Small intestine (tissue), 7 donors: ENCODE measurements at regions not wholly inside any gene's neighbourhood (a gene's known extent, or its start where the extent isn't known, plus 50 kb on each side); places are given as distances from the start of the nearest gene placed in this dataset.

Experiments used
- DNase-seq, 2 donors: peaks; one replicate each; pipeline versions ENCODE4 v3.0.0 to v3.0.0-alpha.2; 2013
- FAIRE-seq: peaks from 2 replicates; lab custom pipeline; 2012; peaks lifted over from hg19 to GRCh38; lab: Jason Lieb, UNC
- H3K27ac ChIP-seq, 3 donors: one replicate each; pipeline ENCODE4 v1.5.1; 2013; ENCODE audit warnings: low read length in 2 of 3, mild to moderate bottlenecking in 2 of 3, control low read depth in 1 of 3, inconsistent platforms in 1 of 3, low read depth in 1 of 3, moderate library complexity in 1 of 3
- H3K27me3 ChIP-seq, 3 donors: one replicate each; pipeline ENCODE4 v1.6.1; 2013; ENCODE audit warnings: low read length in 3 of 3, inconsistent platforms in 1 of 3; ENCODE audit not compliant: control insufficient read depth in 3 of 3, insufficient read depth in 3 of 3
- H3K36me3 ChIP-seq, 3 donors: one replicate each; pipeline ENCODE4 v1.6.1; 2013; ENCODE audit warnings: low read length in 3 of 3, inconsistent platforms in 1 of 3, low read depth in 1 of 3, mild to moderate bottlenecking in 1 of 3, moderate library complexity in 1 of 3; ENCODE audit not compliant: control insufficient read depth in 3 of 3, insufficient read depth in 2 of 3
- H3K4me1 ChIP-seq, 3 donors: one replicate each; pipeline ENCODE4 v1.6.1; 2013; ENCODE audit warnings: low read length in 2 of 3, inconsistent platforms in 1 of 3, low read depth in 1 of 3, mild to moderate bottlenecking in 1 of 3, moderate library complexity in 1 of 3; ENCODE audit not compliant: control insufficient read depth in 3 of 3, insufficient read depth in 2 of 3
- H3K4me3 ChIP-seq, 3 donors: one replicate each; pipeline ENCODE4 v1.5.1; 2013; ENCODE audit warnings: low read length in 3 of 3, control low read depth in 1 of 3, inconsistent platforms in 1 of 3, low read depth in 1 of 3, mild to moderate bottlenecking in 1 of 3, moderate library complexity in 1 of 3
- H3K9me3 ChIP-seq, 2 donors: one replicate each; pipeline ENCODE4 v1.6.1; 2013; ENCODE audit warnings: low read depth in 1 of 2, low read length in 1 of 2; ENCODE audit not compliant: control insufficient read depth in 2 of 2, insufficient read depth in 1 of 2
- WGBS, 3 donors: extraction: QIAGEN DNeasy Blood & Tissue Kit; methylation state at CpG; one replicate each; pipeline ENCODE4 v1.1.7; 2013; 5-methylcytosine and 5-hydroxymethylcytosine counted together
- donor health status: healthy with polysubstance abuse.
- donor health status: control.
- donor health status: control.
- donor health status: Bipolar disorder and iron deficiency.
- donor health status: healthy.

DNA sequence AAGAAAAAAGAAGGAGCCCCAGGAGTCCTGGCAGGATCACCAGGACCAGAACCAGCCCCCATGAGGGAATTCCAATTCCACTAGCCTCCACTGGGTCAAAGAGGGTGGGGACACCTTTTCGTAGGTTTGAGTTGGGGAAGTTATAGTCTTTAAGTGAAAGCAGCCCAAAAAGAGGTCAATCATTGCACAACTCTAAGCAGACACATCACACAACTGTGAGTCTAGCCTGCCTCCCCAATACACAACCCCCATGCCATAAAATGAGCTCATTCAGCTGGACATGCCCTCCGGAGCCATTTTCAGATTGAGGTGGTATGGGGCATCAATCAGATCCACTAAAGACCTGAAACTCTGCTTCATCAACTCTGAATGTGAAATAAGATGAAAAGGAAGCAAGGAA is 179.9 kb downstream of the NPHP4 start:
- peaks cover 0 to 5% (median 0%) of the 10 kb centered on the region in 3 donors for H3K27me3 ChIP-seq
- H3K4me1 ChIP-seq, result no peaks in the 10 kb centered on the region
- no peaks in the 10 kb centered on the region for H3K36me3 ChIP-seq
- no peak for FAIRE-seq
- peaks cover 0 to 2% of the 10 kb centered on the region in 2 donors for H3K9me3 ChIP-seq
- no peak overlapping the region for H3K4me3 ChIP-seq
- DNase-seq, result no peak
- no peak overlapping the region for H3K27ac ChIP-seq
- 78 to 87% (median 80%) methylated on average over 2 of the region's 2 CpGs for WGBS, 3 donors

DNA sequence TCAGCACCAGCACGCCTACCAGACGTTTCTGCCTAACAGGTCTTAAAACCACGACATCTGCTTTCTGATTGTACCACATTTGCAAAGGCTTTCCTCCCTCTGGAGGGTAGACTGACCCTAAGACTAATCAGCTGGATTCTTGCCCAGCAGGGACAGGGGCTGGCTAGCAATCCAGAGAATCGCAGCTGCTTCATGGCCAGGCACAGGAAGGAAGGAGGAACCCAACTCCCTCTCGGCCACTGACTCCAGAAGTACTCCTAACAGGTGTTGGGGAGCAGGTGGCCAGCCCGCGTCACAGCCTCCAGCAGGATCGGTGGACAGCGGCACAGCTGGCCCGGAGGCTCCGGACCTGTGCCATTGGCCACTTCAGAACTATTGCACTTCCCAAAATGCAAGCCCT is 180.8 kb downstream of the NPHP4 start:
- Histone ChIP-seq H3K27ac (no peak overlapping the region), H3K36me3 (no peaks in the 10 kb centered on the region), H3K4me3 (no peak overlapping the region), H3K27me3 (peaks cover 0 to 5% (median 0%) of the 10 kb centered on the region in 3 donors), H3K4me1 (no peaks in the 10 kb centered on the region), H3K9me3 (no peaks in the 10 kb centered on the region)
- WGBS, 3 donors, result 54 to 70% (median 61%) methylated on average over 9 to 11 of the region's 11 CpGs
- no peak for FAIRE-seq
- no peak for DNase-seq

- no peaks in the 10 kb centered on the region for H3K4me1 ChIP-seq
- DNase-seq (no peak), FAIRE-seq (no peak)
- H3K36me3 ChIP-seq, result no peaks in the 10 kb centered on the region
- H3K9me3 ChIP-seq, result no peaks in the 10 kb centered on the region
- WGBS, 3 donors, result 56 to 60% (median 59%) methylated on average over 10 to 11 of the region's 11 CpGs
- no peak overlapping the region for H3K4me3 ChIP-seq
- peaks cover 0 to 5% (median 0%) of the 10 kb centered on the region in 3 donors for H3K27me3 ChIP-seq
- H3K27ac ChIP-seq, result no peak overlapping the region
Observed at GRCh38 chr1:5810553-5811270, 181.5 kb downstream of the NPHP4 start.

- DNase-seq (no peak), FAIRE-seq (no peak)
- Histone ChIP-seq H3K27ac (no peak overlapping the region), H3K36me3 (no peaks in the 10 kb centered on the region), H3K4me3 (no peak overlapping the region), H3K27me3 (peaks cover 0 to 5% (median 0%) of the 10 kb centered on the region in 3 donors), H3K9me3 (no peaks in the 10 kb centered on the region), H3K4me1 (no peaks in the 10 kb centered on the region)
- WGBS, 3 donors, result 89 to 91% (median 90%) methylated on average over 16 of the region's 16 CpGs
Observed at GRCh38 chr1:5810131-5810530, 182.1 kb downstream of the NPHP4 start.

- no peaks in the 10 kb centered on the region for H3K36me3 ChIP-seq
- peaks cover 0 to 5% (median 0%) of the 10 kb centered on the region in 3 donors for H3K27me3 ChIP-seq
- H3K9me3 ChIP-seq, result no peaks in the 10 kb centered on the region
- DNase-seq (no peak), FAIRE-seq (no peak)
- no peak overlapping the region for H3K27ac ChIP-seq
- no peaks in the 10 kb centered on the region for H3K4me1 ChIP-seq
- 89 to 91% (median 89%) methylated on average over 9 of the region's 9 CpGs for WGBS, 3 donors
- no peak overlapping the region for H3K4me3 ChIP-seq
Observed at GRCh38 chr1:5809207-5809788, 182.9 kb downstream of the NPHP4 start.

- H3K4me1 ChIP-seq, result no peaks in the 10 kb centered on the region
- H3K36me3 ChIP-seq, result no peaks in the 10 kb centered on the region
- H3K27ac ChIP-seq, result no peak overlapping the region
- FAIRE-seq (no peak), DNase-seq (no peak)
- H3K9me3 ChIP-seq, result no peaks in the 10 kb centered on the region
- no peaks in the 10 kb centered on the region for H3K27me3 ChIP-seq
- H3K4me3 ChIP-seq, result no peak overlapping the region
Observed at GRCh38 chr1:5803851-5804250, 188.4 kb downstream of the NPHP4 start.

DNA sequence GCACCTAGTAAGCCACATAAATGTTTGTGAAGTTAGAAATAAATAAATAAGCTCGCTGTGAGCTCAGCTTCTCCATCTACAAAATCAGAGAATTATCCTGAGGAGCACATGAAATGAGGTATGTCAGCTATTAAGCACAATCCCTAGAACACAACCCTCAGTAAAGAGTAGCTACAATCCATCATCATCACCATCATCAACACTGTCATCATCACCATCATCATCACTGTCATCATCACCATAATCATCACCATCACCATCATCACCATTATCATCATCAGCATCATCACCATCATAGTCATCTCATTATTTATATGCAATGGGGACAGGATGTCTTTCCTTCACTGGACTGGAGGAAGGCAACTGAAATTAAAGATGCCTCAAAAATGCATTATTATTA is 189.6 kb downstream of the NPHP4 start:
- no peaks in the 10 kb centered on the region for H3K36me3 ChIP-seq
- no peak for FAIRE-seq
- 86 to 94% (median 89%) methylated on average over 1 of the region's 1 CpG for WGBS, 3 donors

GRCh38 chr1:5798904-5799303 is 193.3 kb downstream of the NPHP4 start:
- H3K4me3 ChIP-seq, result no peak overlapping the region
- no peaks in the 10 kb centered on the region for H3K9me3 ChIP-seq
- no peak overlapping the region for H3K27ac ChIP-seq
- H3K27me3 ChIP-seq, result peaks cover 0 to 2% (median 0%) of the 10 kb centered on the region in 3 donors
- FAIRE-seq, result no peak
- 83 to 92% (median 92%) methylated on average over 7 of the region's 7 CpGs for WGBS, 3 donors
- no peaks in the 10 kb centered on the region for H3K36me3 ChIP-seq
- H3K4me1 ChIP-seq, result no peaks in the 10 kb centered on the region
- no peak for DNase-seq

More for the DNA sequence above, 189.6 kb downstream of the NPHP4 start:
- no peak for DNase-seq
- H3K4me1 ChIP-seq, result no peaks in the 10 kb centered on the region
- H3K9me3 ChIP-seq, result no peaks in the 10 kb centered on the region
- H3K27ac ChIP-seq, result no peak overlapping the region
- no peaks in the 10 kb centered on the region for H3K27me3 ChIP-seq
- H3K4me3 ChIP-seq, result no peak overlapping the region
